Effector memory CD8-positive, alpha-beta T cell (primary cell): ENCODE measurements at regions not wholly inside any gene's neighbourhood (a gene's known extent, or its start where the extent isn't known, plus 50 kb on each side); places are given as distances from the start of the nearest gene placed in this dataset.
"Not testable (repeated sequence)": the region's sequence is repeated elsewhere in the genome, so short reads cannot be mapped to it uniquely, and the experiment has no call there.

Experiments used
- ATAC-seq: fragments of 150-1000 bp; cut with Tn5 transposase; replicated peaks from 2 replicates; pipeline ENCODE4 v1.10.0; 2021; ENCODE audit warnings: mild to moderate bottlenecking, moderate library complexity
- DNase-seq, 3 experiments: peaks; one replicate each; pipeline ENCODE4 v3.0.0; 2021
- H3K27ac Mint-ChIP-seq, 2 donors: one replicate each; pipeline ENCODE4 v1.8.0; 2022; ENCODE audit warnings: mild to moderate bottlenecking in 2 of 2, mixed read lengths in 2 of 2, moderate library complexity in 2 of 2
- H3K27me3 Mint-ChIP-seq, 2 donors: one replicate each; pipeline ENCODE4 v1.8.0; 2022; ENCODE audit warnings: mixed read lengths in 2 of 2
- H3K36me3 Mint-ChIP-seq: one replicate; pipeline ENCODE4 v1.8.0; 2022; ENCODE audit warnings: mild to moderate bottlenecking, moderate library complexity, mixed read lengths; ENCODE audit not compliant: insufficient read depth
- H3K4me1 Mint-ChIP-seq, 2 donors: one replicate each; pipeline ENCODE4 v1.8.0; 2022; ENCODE audit warnings: low read depth in 2 of 2, mixed read lengths in 2 of 2
- H3K4me3 Mint-ChIP-seq, 2 donors: one replicate each; pipeline ENCODE4 v1.8.0; 2022; ENCODE audit warnings: mild to moderate bottlenecking in 2 of 2, mixed read lengths in 2 of 2, moderate library complexity in 2 of 2
- H3K9me3 Mint-ChIP-seq, 2 donors: one replicate each; pipeline ENCODE4 v1.8.0; 2022; ENCODE audit warnings: mixed read lengths in 2 of 2

- no peaks in the 10 kb centered on the region for H3K9me3 Mint-ChIP-seq
- peaks cover 7 to 9% of the 10 kb centered on the region in 2 donors for H3K27me3 Mint-ChIP-seq
- H3K27ac Mint-ChIP-seq, result no peak overlapping the region
- no peak overlapping the region for H3K4me3 Mint-ChIP-seq
- no peak for DNase-seq
- ATAC-seq, result no peak
- H3K4me1 Mint-ChIP-seq, result peaks cover 0 to 6% of the 10 kb centered on the region in 2 donors
- H3K36me3 Mint-ChIP-seq, result no peaks in the 10 kb centered on the region
Observed at GRCh38 chr2:38494394-38494793, 108.3 kb downstream of the HNRNPLL start.

- Mint-ChIP-seq H3K4me1 (no peaks in the 10 kb centered on the region), H3K9me3 (no peaks in the 10 kb centered on the region), H3K27me3 (peaks cover 7 to 9% of the 10 kb centered on the region in 2 donors), H3K27ac (no peak overlapping the region), H3K4me3 (no peak overlapping the region), H3K36me3 (no peaks in the 10 kb centered on the region)
- ATAC-seq (no peak), DNase-seq (no peak)
Observed at GRCh38 chr2:38492042-38492615, 110.6 kb downstream of the HNRNPLL start.

- ATAC-seq (no peak), DNase-seq (no peak)
- Mint-ChIP-seq H3K27me3 (peaks cover 7 to 9% of the 10 kb centered on the region in 2 donors), H3K36me3 (no peaks in the 10 kb centered on the region), H3K4me3 (no peak overlapping the region), H3K9me3 (no peaks in the 10 kb centered on the region), H3K27ac (no peak overlapping the region), H3K4me1 (no peaks in the 10 kb centered on the region)
Observed at GRCh38 chr2:38491436-38491835, 111.3 kb downstream of the HNRNPLL start.

GRCh38 chr2:38489846-38490245, 112.8 kb upstream of the ATL2 start:
- ATAC-seq (no peak), DNase-seq (no peak)
- no peak overlapping the region for H3K4me3 Mint-ChIP-seq
- H3K4me1 Mint-ChIP-seq, result no peaks in the 10 kb centered on the region
- no peaks in the 10 kb centered on the region for H3K9me3 Mint-ChIP-seq
- H3K36me3 Mint-ChIP-seq, result no peaks in the 10 kb centered on the region
- peaks cover 7 to 9% of the 10 kb centered on the region in 2 donors for H3K27me3 Mint-ChIP-seq
- H3K27ac Mint-ChIP-seq, result no peak overlapping the region

- H3K4me1 Mint-ChIP-seq, result no peaks in the 10 kb centered on the region
- ATAC-seq (no peak), DNase-seq (no peak)
- H3K27me3 Mint-ChIP-seq, result no peaks in the 10 kb centered on the region
- H3K36me3 Mint-ChIP-seq, result no peaks in the 10 kb centered on the region
- H3K27ac Mint-ChIP-seq, result no peak overlapping the region
- no peak overlapping the region for H3K4me3 Mint-ChIP-seq
- no peaks in the 10 kb centered on the region for H3K9me3 Mint-ChIP-seq
Observed at GRCh38 chr2:38487852-38488251, 110.8 kb upstream of the ATL2 start.

GRCh38 chr2:38486213-38487026, 109.3 kb upstream of the ATL2 start:
- Mint-ChIP-seq H3K9me3 (no peaks in the 10 kb centered on the region), H3K27ac (no peak overlapping the region), H3K4me1 (no peaks in the 10 kb centered on the region), H3K27me3 (no peaks in the 10 kb centered on the region), H3K4me3 (no peak overlapping the region), H3K36me3 (no peaks in the 10 kb centered on the region)
- ATAC-seq, result no peak
- no peak for DNase-seq

- H3K27me3 Mint-ChIP-seq, result no peaks in the 10 kb centered on the region
- no peak overlapping the region for H3K27ac Mint-ChIP-seq
- no peaks in the 10 kb centered on the region for H3K36me3 Mint-ChIP-seq
- no peak for DNase-seq
- no peak overlapping the region for H3K4me3 Mint-ChIP-seq
- no peak for ATAC-seq
- H3K9me3 Mint-ChIP-seq, result peaks cover 2 to 4% of the 10 kb centered on the region in 2 donors
- no peaks in the 10 kb centered on the region for H3K4me1 Mint-ChIP-seq
Observed at GRCh38 chr2:38485734-38486133, 108.7 kb upstream of the ATL2 start.

DNA sequence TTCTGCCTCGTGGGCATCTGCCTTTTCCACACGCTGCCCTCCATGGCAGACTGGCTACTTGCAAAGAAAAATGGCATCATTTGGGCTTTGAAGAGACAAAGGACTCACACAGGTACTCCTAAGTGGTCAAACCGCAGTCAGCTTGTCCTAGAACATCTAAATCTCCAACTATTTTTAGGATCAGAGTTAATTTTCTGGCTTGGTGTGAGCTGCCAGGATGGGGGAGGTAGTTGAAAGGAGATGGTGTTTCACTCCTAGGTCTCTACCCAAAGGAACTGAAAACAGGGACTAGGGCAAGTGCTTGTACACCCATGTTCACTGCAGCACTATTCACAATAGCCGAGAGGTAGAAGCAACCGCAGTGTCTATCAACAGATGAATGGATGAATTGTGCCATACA, 107.9 kb upstream of the ATL2 start:
- DNase-seq, result no peak

GRCh38 chr2:38483776-38484501, 106.9 kb upstream of the ATL2 start:
- H3K27me3 Mint-ChIP-seq, result peaks cover 3 to 4% of the 10 kb centered on the region in 2 donors
- peaks cover 5 to 8% of the 10 kb centered on the region in 2 donors for H3K9me3 Mint-ChIP-seq
- no peak for DNase-seq
- ATAC-seq, result no peak
- no peaks in the 10 kb centered on the region for H3K36me3 Mint-ChIP-seq
- H3K27ac Mint-ChIP-seq, result no peak overlapping the region
- H3K4me3 Mint-ChIP-seq, result no peak overlapping the region
- H3K4me1 Mint-ChIP-seq, result no peaks in the 10 kb centered on the region

More for the DNA sequence above, 107.9 kb upstream of the ATL2 start:
- Mint-ChIP-seq H3K4me1 (no peaks in the 10 kb centered on the region), H3K4me3 (no peak overlapping the region), H3K9me3 (peaks cover 5 to 8% of the 10 kb centered on the region in 2 donors), H3K27ac (no peak overlapping the region), H3K27me3 (no peaks in the 10 kb centered on the region), H3K36me3 (no peaks in the 10 kb centered on the region)
- ATAC-seq, result no peak

GRCh38 chr2:38482710-38483109, 105.6 kb upstream of the ATL2 start:
- not testable (repeated sequence) for H3K9me3 Mint-ChIP-seq, H3K36me3 Mint-ChIP-seq, H3K4me3 Mint-ChIP-seq, H3K4me1 Mint-ChIP-seq, ATAC-seq, DNase-seq, H3K27ac Mint-ChIP-seq
- peaks cover 7 to 13% of the 10 kb centered on the region in 2 donors for H3K27me3 Mint-ChIP-seq

- no peak overlapping the region for H3K4me3 Mint-ChIP-seq
- ATAC-seq (no peak), DNase-seq (no peak)
- H3K36me3 Mint-ChIP-seq, result no peaks in the 10 kb centered on the region
- H3K4me1 Mint-ChIP-seq, result no peaks in the 10 kb centered on the region
- peaks cover 5 to 8% of the 10 kb centered on the region in 2 donors for H3K9me3 Mint-ChIP-seq
- H3K27me3 Mint-ChIP-seq, result peaks cover 14 to 28% of the 10 kb centered on the region in 2 donors
- no peak overlapping the region for H3K27ac Mint-ChIP-seq
Observed at GRCh38 chr2:38480617-38481016, 103.5 kb upstream of the ATL2 start.

GRCh38 chr2:38477006-38477405, 99.9 kb upstream of the ATL2 start:
- Mint-ChIP-seq H3K27ac (no peak overlapping the region), H3K27me3 (peaks cover 25 to 33% of the 10 kb centered on the region in 2 donors), H3K4me1 (no peaks in the 10 kb centered on the region), H3K36me3 (peaks cover 2% of the 10 kb centered on the region), H3K4me3 (no peak overlapping the region), H3K9me3 (peaks cover 5 to 8% of the 10 kb centered on the region in 2 donors)
- ATAC-seq, result no peak
- DNase-seq, result no peak

DNA sequence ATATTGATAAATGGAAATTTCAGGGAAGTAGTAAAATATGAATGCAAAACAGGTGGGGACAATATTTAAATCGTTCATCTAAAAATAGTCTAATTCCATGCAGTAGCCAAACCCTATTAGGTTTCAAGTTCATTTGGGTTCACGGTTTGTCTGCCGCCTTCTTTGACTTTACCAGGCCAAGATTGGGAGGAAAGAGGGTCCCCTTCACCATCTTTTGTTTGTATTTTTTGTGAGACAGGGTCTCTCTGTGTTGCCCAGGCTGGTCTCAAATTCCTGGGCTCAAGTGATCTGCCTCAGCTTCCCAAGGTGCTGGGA, 98.5 kb upstream of the ATL2 start:
- ATAC-seq (no peak), DNase-seq (no peak)
- Mint-ChIP-seq H3K4me3 (no peak overlapping the region), H3K27ac (no peak overlapping the region), H3K27me3 (peaks cover 32 to 33% of the 10 kb centered on the region in 2 donors), H3K36me3 (peaks cover 5% of the 10 kb centered on the region), H3K4me1 (no peaks in the 10 kb centered on the region), H3K9me3 (peaks cover 1 to 2% of the 10 kb centered on the region in 2 donors)
